ENCODE measurements at regions not wholly inside any gene's neighbourhood (a gene's known extent, or its start where the extent isn't known, plus 50 kb on each side); places are given as distances from the start of the nearest gene placed in this dataset.

GRCh38 chr11:45477588-45477987, 187.8 kb downstream of the CHST1 start:
- no peak for DNase-seq (ENCODE audit: low read depth in 1 of 2, low spot score in 1 of 2)

GRCh38 chr11:45476126-45476525, 189.3 kb downstream of the CHST1 start:
- DNase-seq (ENCODE audit: low read depth in 1 of 2, low spot score in 1 of 2): no peak

- no peak for DNase-seq (ENCODE audit: low read depth in 1 of 2, low spot score in 1 of 2)
Observed at GRCh38 chr11:45475173-45475572, 189.0 kb upstream of the SYT13 start.

- DNase-seq (ENCODE audit: low read depth in 1 of 2, low spot score in 1 of 2): no peak
Observed at GRCh38 chr11:45473341-45473895, 187.3 kb upstream of the SYT13 start.

- DNase-seq (ENCODE audit: low read depth in 1 of 2, low spot score in 1 of 2): no peak
Observed at GRCh38 chr11:45472716-45473317, 186.7 kb upstream of the SYT13 start.

- no peak for DNase-seq (ENCODE audit: low read depth in 1 of 2, low spot score in 1 of 2)
Observed at GRCh38 chr11:45471266-45471665, 185.1 kb upstream of the SYT13 start.

- DNase-seq (ENCODE audit: low read depth in 1 of 2, low spot score in 1 of 2): no peak
Observed at GRCh38 chr11:45470794-45471167, 184.6 kb upstream of the SYT13 start.

GRCh38 chr11:45470151-45470793, 184.1 kb upstream of the SYT13 start:
- no peak for DNase-seq (ENCODE audit: low read depth in 1 of 2, low spot score in 1 of 2)

- no peak for DNase-seq (ENCODE audit: low read depth in 1 of 2, low spot score in 1 of 2)
Observed at GRCh38 chr11:45468267-45468856, 182.2 kb upstream of the SYT13 start.

- DNase-seq (ENCODE audit: low read depth in 1 of 2, low spot score in 1 of 2): no peak
Observed at GRCh38 chr11:45463541-45463940, 177.4 kb upstream of the SYT13 start.

- no peak for DNase-seq (ENCODE audit: low read depth in 1 of 2, low spot score in 1 of 2)
Observed at GRCh38 chr11:45461514-45461913, 175.4 kb upstream of the SYT13 start.

GRCh38 chr11:45459491-45459890, 173.3 kb upstream of the SYT13 start:
- no peak for DNase-seq (ENCODE audit: low read depth in 1 of 2, low spot score in 1 of 2)

- no peak for DNase-seq (ENCODE audit: low read depth in 1 of 2, low spot score in 1 of 2)
Observed at GRCh38 chr11:45458269-45458668, 172.1 kb upstream of the SYT13 start.

- DNase-seq (ENCODE audit: low read depth in 1 of 2, low spot score in 1 of 2): no peak
Observed at GRCh38 chr11:45457649-45458048, 171.5 kb upstream of the SYT13 start.

GRCh38 chr11:45456686-45457085, 170.5 kb upstream of the SYT13 start:
- no peak for DNase-seq (ENCODE audit: low read depth in 1 of 2, low spot score in 1 of 2)

GRCh38 chr11:45455536-45455935, 169.4 kb upstream of the SYT13 start:
- DNase-seq (ENCODE audit: low read depth in 1 of 2, low spot score in 1 of 2): no peak

- DNase-seq (ENCODE audit: low read depth in 1 of 2, low spot score in 1 of 2): no peak
Observed at GRCh38 chr11:45454917-45455401, 168.8 kb upstream of the SYT13 start.

GRCh38 chr11:45453721-45454120, 167.6 kb upstream of the SYT13 start:
- DNase-seq (ENCODE audit: low read depth in 1 of 2, low spot score in 1 of 2): no peak

GRCh38 chr11:45451766-45452440, 165.8 kb upstream of the SYT13 start:
- DNase-seq (ENCODE audit: low read depth in 1 of 2, low spot score in 1 of 2): no peak

- no peak for DNase-seq (ENCODE audit: low read depth in 1 of 2, low spot score in 1 of 2)
Observed at GRCh38 chr11:45450189-45450588, 164.0 kb upstream of the SYT13 start.

- no peak for DNase-seq (ENCODE audit: low read depth in 1 of 2, low spot score in 1 of 2)
Observed at GRCh38 chr11:45449036-45449601, 163.0 kb upstream of the SYT13 start.
